Prostate gland (tissue), 2 donors: ENCODE measurements at regions not wholly inside any gene's neighbourhood (a gene's known extent, or its start where the extent isn't known, plus 50 kb on each side); places are given as distances from the start of the nearest gene placed in this dataset.

Source experiments
- DNase-seq: peaks from one replicate; pipeline ENCODE4 v3.0.0-alpha.2; 2019; ENCODE audit warnings: low spot score
- H3K27ac ChIP-seq, 2 donors: fragments of 200-600 bp; sonication (generic); 2 replicates each; pipeline ENCODE4 v1.5.1; 2017 to 2019
- H3K27me3 ChIP-seq: fragments of 200-600 bp; sonication (generic); replicated peaks from 2 replicates; pipeline ENCODE4 v1.5.1; 2019; ENCODE audit not compliant: insufficient read depth
- H3K36me3 ChIP-seq, 2 donors: fragments of 200-600 bp; sonication (generic); 1 replicate in 1 of 2; 2 replicates in 1 of 2; pipeline versions ENCODE4 v1.5.1 to v1.8.1; 2017 to 2019
- H3K4me1 ChIP-seq: fragments of 200-600 bp; sonication (generic); replicated peaks from 2 replicates; pipeline ENCODE4 v1.5.1; 2019
- H3K4me3 ChIP-seq, 2 donors: fragments of 200-600 bp; sonication (generic); 2 replicates each; pipeline ENCODE4 v1.5.1; 2017 to 2019
- H3K9me3 ChIP-seq: fragments of 200-600 bp; sonication (generic); 2 replicates; pipeline ENCODE4 v1.5.1; 2017
- POLR2A ChIP-seq: fragments of 450-650 bp; IDR thresholded peaks from one replicate; pipeline ENCODE4 v1.6.1; 2016; ENCODE audit warnings: antibody characterized with exemption, mild to moderate bottlenecking
- POLR2AphosphoS5 ChIP-seq: sonication (generic); formaldehyde crosslinking; IDR thresholded peaks from one replicate; pipeline ENCODE4 v1.6.1; 2017; ENCODE audit warnings: antibody characterized with exemption
- WGBS: methylation state at CpG from one replicate; pipeline ENCODE4 v1.1.5; 2018; 5-methylcytosine and 5-hydroxymethylcytosine counted together
- intact Hi-C: fragments of 100-400 bp; cut with DNase I; formaldehyde crosslinking; loops from one replicate; pipeline ENCODE4 v1.14.2; 2022
- TF ChIP-seq, protein P1 (sequence below), 4 experiments: fragments of 200-600 bp in 2 of 4; fragments of 450-650 bp in 2 of 4; sonication (generic) in 2 of 4; IDR thresholded peaks; 1 replicate in 3 of 4; 2 replicates in 1 of 4; pipeline ENCODE4 v1.5.1; 2016 to 2019; ENCODE audit warnings: antibody characterized with exemption in 4 of 4, mild to moderate bottlenecking in 2 of 4, moderate library complexity in 2 of 4

DNA sequence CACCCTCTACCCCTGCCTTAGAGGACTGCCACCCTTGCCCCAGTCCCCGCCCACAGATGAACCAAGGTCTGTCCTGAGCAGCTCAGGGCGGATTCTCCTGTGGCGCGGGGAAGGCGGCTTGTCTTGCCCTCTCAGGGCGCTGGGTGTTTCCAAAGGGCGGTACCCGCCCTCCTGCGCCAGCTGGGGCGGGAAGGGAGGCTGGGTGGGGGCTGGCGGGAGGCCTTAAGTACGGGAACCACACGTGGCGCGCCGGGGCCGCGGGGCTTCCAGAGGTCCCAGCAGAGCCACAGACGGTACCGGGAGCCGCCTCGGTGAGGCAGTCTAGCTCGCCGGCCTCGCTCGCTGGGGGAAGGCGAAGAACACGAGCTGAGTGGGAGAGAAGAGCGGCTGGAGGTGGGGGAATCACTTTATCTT is 361.1 kb downstream of the MID1IP1 start:
- Histone ChIP-seq H3K9me3 (no peaks in the 10 kb centered on the region), H3K27ac (no peak overlapping the region), H3K36me3 (no peaks in the 10 kb centered on the region), H3K27me3 (no peaks in the 10 kb centered on the region), H3K4me1 (no peaks in the 10 kb centered on the region), H3K4me3 (no peak overlapping the region)
- 38% methylated on average over 16 of the region's 29 CpGs for WGBS
- intact Hi-C loops, result no loop called here
- TF ChIP-seq POLR2AphosphoS5, result no peak
- TF ChIP-seq, protein P1, sequence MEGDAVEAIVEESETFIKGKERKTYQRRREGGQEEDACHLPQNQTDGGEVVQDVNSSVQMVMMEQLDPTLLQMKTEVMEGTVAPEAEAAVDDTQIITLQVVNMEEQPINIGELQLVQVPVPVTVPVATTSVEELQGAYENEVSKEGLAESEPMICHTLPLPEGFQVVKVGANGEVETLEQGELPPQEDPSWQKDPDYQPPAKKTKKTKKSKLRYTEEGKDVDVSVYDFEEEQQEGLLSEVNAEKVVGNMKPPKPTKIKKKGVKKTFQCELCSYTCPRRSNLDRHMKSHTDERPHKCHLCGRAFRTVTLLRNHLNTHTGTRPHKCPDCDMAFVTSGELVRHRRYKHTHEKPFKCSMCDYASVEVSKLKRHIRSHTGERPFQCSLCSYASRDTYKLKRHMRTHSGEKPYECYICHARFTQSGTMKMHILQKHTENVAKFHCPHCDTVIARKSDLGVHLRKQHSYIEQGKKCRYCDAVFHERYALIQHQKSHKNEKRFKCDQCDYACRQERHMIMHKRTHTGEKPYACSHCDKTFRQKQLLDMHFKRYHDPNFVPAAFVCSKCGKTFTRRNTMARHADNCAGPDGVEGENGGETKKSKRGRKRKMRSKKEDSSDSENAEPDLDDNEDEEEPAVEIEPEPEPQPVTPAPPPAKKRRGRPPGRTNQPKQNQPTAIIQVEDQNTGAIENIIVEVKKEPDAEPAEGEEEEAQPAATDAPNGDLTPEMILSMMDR (IDR thresholded peaks at IDR 0.05), result no peak
- TF ChIP-seq POLR2A, result no peak
- DNase-seq, result no peak

DNA sequence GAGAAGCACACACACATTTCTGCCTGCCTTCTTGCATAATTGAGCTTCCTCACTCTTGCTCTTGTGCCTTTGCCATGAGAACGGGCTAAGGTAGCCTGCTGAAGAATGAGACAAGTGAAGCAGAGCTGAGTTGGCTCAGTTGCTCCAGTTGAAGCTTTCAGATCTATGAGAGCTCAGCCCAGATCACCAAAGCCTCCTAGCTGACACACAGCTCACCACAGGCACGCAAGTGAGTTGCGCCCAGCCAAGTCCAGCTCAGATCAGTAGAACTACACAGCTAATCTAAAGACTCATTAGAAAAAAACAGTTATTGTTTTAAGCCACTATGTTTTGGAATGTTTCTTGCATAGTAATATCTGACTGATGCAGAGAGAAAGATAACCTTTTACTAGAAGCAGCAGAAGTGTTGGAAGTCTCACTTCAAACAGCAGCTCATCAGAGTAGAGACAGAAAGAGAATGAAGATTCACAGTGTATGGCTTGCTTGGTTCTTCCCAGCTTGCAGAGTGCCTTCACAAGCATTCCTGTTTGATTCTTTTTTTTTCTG is 362.4 kb downstream of the MID1IP1 start:
- no peaks in the 10 kb centered on the region for H3K36me3 ChIP-seq
- no peaks in the 10 kb centered on the region for H3K4me1 ChIP-seq
- DNase-seq, result no peak
- H3K27me3 ChIP-seq, result no peaks in the 10 kb centered on the region
- no peak overlapping the region for H3K27ac ChIP-seq
- WGBS, result 94% methylated on average over 3 of the region's 3 CpGs
- H3K4me3 ChIP-seq, result no peak overlapping the region
- intact Hi-C loops, result no loop called here
- TF ChIP-seq POLR2A, result no peak
- TF ChIP-seq POLR2AphosphoS5, result no peak
- TF ChIP-seq, protein P1 (IDR thresholded peaks at IDR 0.05), result no peak
- no peaks in the 10 kb centered on the region for H3K9me3 ChIP-seq

DNA sequence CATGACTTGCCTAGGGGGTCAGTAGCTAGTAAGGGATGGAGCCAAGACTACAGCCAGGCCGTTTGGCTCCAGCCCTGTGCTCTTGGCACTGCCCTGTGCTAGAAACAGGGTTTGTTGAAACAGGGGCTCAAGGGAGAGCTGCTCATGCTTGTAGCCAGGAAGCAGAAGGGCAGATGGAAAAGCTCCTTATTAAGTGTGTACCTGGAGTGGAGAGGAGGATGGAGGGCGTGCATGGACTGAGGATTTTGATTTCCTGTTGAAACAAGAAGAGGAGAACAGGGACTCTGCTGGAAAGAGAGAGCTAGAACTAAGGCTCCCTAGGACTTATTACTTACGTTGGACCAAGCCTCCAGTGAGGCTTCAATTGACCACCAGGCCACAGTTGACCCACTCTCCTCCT is 363.0 kb downstream of the MID1IP1 start:
- no peak for DNase-seq
- H3K9me3 ChIP-seq, result no peaks in the 10 kb centered on the region
- TF ChIP-seq POLR2A (no peak), POLR2AphosphoS5 (no peak)
- TF ChIP-seq, protein P1 (IDR thresholded peaks at IDR 0.05), result no peak
- 46% methylated on average over 3 of the region's 3 CpGs for WGBS
- H3K27me3 ChIP-seq, result no peaks in the 10 kb centered on the region
- no peak overlapping the region for H3K27ac ChIP-seq
- no peaks in the 10 kb centered on the region for H3K36me3 ChIP-seq
- no peak overlapping the region for H3K4me3 ChIP-seq
- H3K4me1 ChIP-seq, result no peaks in the 10 kb centered on the region
- intact Hi-C loops, result no loop called here

DNA sequence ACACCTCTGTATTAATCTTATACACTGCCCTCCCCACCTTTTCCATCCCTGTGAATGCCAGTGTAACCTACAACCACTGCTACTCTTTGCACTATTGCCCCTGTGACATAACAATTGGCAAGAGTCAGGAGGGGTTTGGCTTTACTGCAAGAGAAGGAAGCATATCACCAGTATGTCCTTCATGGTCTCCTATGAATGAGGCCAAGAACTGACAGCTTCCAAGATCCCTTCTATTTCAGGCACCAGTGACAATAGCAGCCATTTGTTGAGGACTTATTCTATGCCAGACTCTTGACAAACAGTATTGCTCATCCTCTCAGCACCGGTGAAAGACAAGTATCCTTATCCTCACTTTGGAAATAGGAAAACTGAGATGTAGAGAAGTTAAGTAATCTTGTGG is 363.9 kb downstream of the MID1IP1 start:
- Histone ChIP-seq H3K4me3 (no peak overlapping the region), H3K36me3 (no peaks in the 10 kb centered on the region), H3K27me3 (no peaks in the 10 kb centered on the region), H3K4me1 (no peaks in the 10 kb centered on the region), H3K9me3 (no peaks in the 10 kb centered on the region), H3K27ac (no peak overlapping the region)
- WGBS, result 64% methylated on average over 1 of the region's 1 CpG
- intact Hi-C loops, result no loop called here
- TF ChIP-seq POLR2AphosphoS5 (no peak), POLR2A (no peak)
- TF ChIP-seq, protein P1 (IDR thresholded peaks at IDR 0.05), result no peak
- no peak for DNase-seq

DNA sequence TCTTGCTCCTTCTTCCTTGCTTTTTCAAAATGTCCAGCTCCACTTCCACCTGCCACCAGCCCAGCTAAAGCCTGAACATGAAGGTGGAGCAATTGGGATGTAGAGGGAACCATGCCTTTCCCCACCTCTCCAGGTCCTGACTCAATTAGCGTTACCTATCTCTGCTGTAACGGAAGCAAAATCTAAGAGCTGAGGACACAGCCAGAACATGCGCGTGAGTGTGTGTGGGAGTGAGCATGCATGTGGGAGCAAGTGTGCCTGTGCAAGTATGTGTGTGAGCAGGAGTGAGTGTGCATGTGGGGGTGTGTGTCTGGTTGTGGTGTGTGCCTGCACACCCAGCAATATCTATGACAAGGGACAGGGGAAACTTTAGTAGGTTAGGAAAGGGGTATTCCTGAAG is 364.5 kb downstream of the MID1IP1 start:
- Histone ChIP-seq H3K4me3 (no peak overlapping the region), H3K27me3 (no peaks in the 10 kb centered on the region), H3K4me1 (no peaks in the 10 kb centered on the region), H3K36me3 (no peaks in the 10 kb centered on the region), H3K27ac (no peak overlapping the region), H3K9me3 (no peaks in the 10 kb centered on the region)
- intact Hi-C loops, result no loop called here
- TF ChIP-seq, protein P1 (IDR thresholded peaks at IDR 0.05), result no peak
- TF ChIP-seq POLR2AphosphoS5, result no peak
- no peak for TF ChIP-seq POLR2A
- WGBS, result 98% methylated on average over 4 of the region's 4 CpGs
- no peak for DNase-seq
